IPS-18c (cell line): ENCODE measurements at regions not wholly inside any gene's neighbourhood (a gene's known extent, or its start where the extent isn't known, plus 50 kb on each side); places are given as distances from the start of the nearest gene placed in this dataset.

Source experiments
- H3K4me3 ChIP-seq: 2 replicates; pipeline ENCODE4 v1.7.0; 2013; ENCODE audit warnings: low read depth, mild to moderate bottlenecking, low read length, moderate library complexity; ENCODE audit not compliant: insufficient read depth
- H3K9me3 ChIP-seq: one replicate; pipeline ENCODE4 v1.6.1; 2013; ENCODE audit warnings: mild to moderate bottlenecking, low read length, moderate library complexity; ENCODE audit not compliant: control insufficient read depth, insufficient read depth

- no peak overlapping the region for H3K4me3 ChIP-seq
- no peaks in the 10 kb centered on the region for H3K9me3 ChIP-seq
Measured at GRCh38 chr3:105923140-105923539, 54.3 kb upstream of the CBLB start.

- no peaks in the 10 kb centered on the region for H3K9me3 ChIP-seq
- H3K4me3 ChIP-seq = no peak overlapping the region
Measured at GRCh38 chr3:105927741-105928140, 58.9 kb upstream of the CBLB start.

- Histone ChIP-seq H3K4me3 (no peak overlapping the region), H3K9me3 (no peaks in the 10 kb centered on the region)
Measured at GRCh38 chr3:105930733-105931132, 61.9 kb upstream of the CBLB start.

GRCh38 chr3:105931500-105931899 lies 62.7 kb upstream of the CBLB start:
- H3K9me3 ChIP-seq = no peaks in the 10 kb centered on the region
- H3K4me3 ChIP-seq = no peak overlapping the region

GRCh38 chr3:105933871-105934270 lies 65.1 kb upstream of the CBLB start:
- no peak overlapping the region for H3K4me3 ChIP-seq
- H3K9me3 ChIP-seq = no peaks in the 10 kb centered on the region

- Histone ChIP-seq H3K9me3 (no peaks in the 10 kb centered on the region), H3K4me3 (no peak overlapping the region)
Measured at GRCh38 chr3:105938101-105938500, 69.3 kb upstream of the CBLB start.

GRCh38 chr3:105938806-105939205 lies 70.0 kb upstream of the CBLB start:
- Histone ChIP-seq H3K4me3 (no peak overlapping the region), H3K9me3 (no peaks in the 10 kb centered on the region)

GRCh38 chr3:105944276-105944675 lies 75.5 kb upstream of the CBLB start:
- Histone ChIP-seq H3K9me3 (no peaks in the 10 kb centered on the region), H3K4me3 (no peak overlapping the region)

GRCh38 chr3:105944721-105945120 lies 75.9 kb upstream of the CBLB start:
- H3K4me3 ChIP-seq = no peak overlapping the region
- H3K9me3 ChIP-seq = no peaks in the 10 kb centered on the region

- Histone ChIP-seq H3K4me3 (no peak overlapping the region), H3K9me3 (no peaks in the 10 kb centered on the region)
Measured at GRCh38 chr3:105948101-105948500, 79.3 kb upstream of the CBLB start.

GRCh38 chr3:105950881-105951600 lies 82.2 kb upstream of the CBLB start:
- no peak overlapping the region for H3K4me3 ChIP-seq
- H3K9me3 ChIP-seq = no peaks in the 10 kb centered on the region

GRCh38 chr3:105953831-105954230 lies 85.0 kb upstream of the CBLB start:
- Histone ChIP-seq H3K9me3 (no peaks in the 10 kb centered on the region), H3K4me3 (no peak overlapping the region)

GRCh38 chr3:105956306-105956705 lies 87.5 kb upstream of the CBLB start:
- Histone ChIP-seq H3K4me3 (no peak overlapping the region), H3K9me3 (no peaks in the 10 kb centered on the region)

GRCh38 chr3:105957722-105958121 lies 88.9 kb upstream of the CBLB start:
- Histone ChIP-seq H3K9me3 (no peaks in the 10 kb centered on the region), H3K4me3 (no peak overlapping the region)

GRCh38 chr3:105958237-105959000 lies 89.6 kb upstream of the CBLB start:
- no peaks in the 10 kb centered on the region for H3K9me3 ChIP-seq
- no peak overlapping the region for H3K4me3 ChIP-seq

- Histone ChIP-seq H3K4me3 (no peak overlapping the region), H3K9me3 (no peaks in the 10 kb centered on the region)
Measured at GRCh38 chr3:105959851-105960250, 91.0 kb upstream of the CBLB start.

GRCh38 chr3:105960381-105960780 lies 91.6 kb upstream of the CBLB start:
- no peaks in the 10 kb centered on the region for H3K9me3 ChIP-seq
- H3K4me3 ChIP-seq = no peak overlapping the region

- H3K9me3 ChIP-seq = no peaks in the 10 kb centered on the region
- H3K4me3 ChIP-seq = no peak overlapping the region
Measured at GRCh38 chr3:105963161-105963560, 94.3 kb upstream of the CBLB start.
